Thoracic aorta (tissue), 2 donors: ENCODE measurements at regions not wholly inside any gene's neighbourhood (a gene's known extent, or its start where the extent isn't known, plus 50 kb on each side); places are given as distances from the start of the nearest gene placed in this dataset.

Experiments
- ATAC-seq: fragments of 150-250 bp; one replicate; pipeline ENCODE4 v1.8.0; 2017; ENCODE audit warnings: low read depth; ENCODE audit not compliant: insufficient number of reproducible peaks, low FRiP score
- DNase-seq: peaks from one replicate; pipeline ENCODE4 v3.0.0-alpha.2; 2020; ENCODE audit warnings: low spot score
- H3K27ac ChIP-seq, 2 donors: fragments of 200-600 bp; sonication (generic); 1 replicate in 1 of 2; 2 replicates in 1 of 2; pipeline ENCODE4 v1.5.1; 2016; ENCODE audit warnings: mild to moderate bottlenecking in 2 of 2, moderate library complexity in 2 of 2
- H3K27me3 ChIP-seq: fragments of 200-600 bp; sonication (generic); replicated peaks from 2 replicates; pipeline ENCODE4 v1.6.0; 2016; ENCODE audit warnings: mild to moderate bottlenecking; ENCODE audit not compliant: insufficient read depth
- H3K36me3 ChIP-seq: fragments of 200-600 bp; sonication (generic); one replicate; pipeline ENCODE4 v1.5.1; 2016
- H3K4me1 ChIP-seq, 2 donors: fragments of 200-600 bp; sonication (generic); 1 replicate in 1 of 2; 2 replicates in 1 of 2; pipeline versions ENCODE4 v1.5.1 to v1.6.0; 2016; ENCODE audit warnings: low read depth in 2 of 2, mild to moderate bottlenecking in 1 of 2; ENCODE audit not compliant: control insufficient read depth in 1 of 2
- H3K4me3 ChIP-seq: fragments of 200-600 bp; sonication (generic); 2 replicates; pipeline ENCODE4 v1.5.1; 2016; ENCODE audit warnings: mild to moderate bottlenecking
- H3K9me3 ChIP-seq: fragments of 200-600 bp; sonication (generic); 2 replicates; pipeline ENCODE4 v1.5.1; 2016
- TF ChIP-seq, protein P1 (sequence below): fragments of 200-600 bp; sonication (generic); IDR thresholded peaks from one replicate; pipeline ENCODE4 v1.5.1; 2019; ENCODE audit warnings: antibody characterized with exemption

DNA sequence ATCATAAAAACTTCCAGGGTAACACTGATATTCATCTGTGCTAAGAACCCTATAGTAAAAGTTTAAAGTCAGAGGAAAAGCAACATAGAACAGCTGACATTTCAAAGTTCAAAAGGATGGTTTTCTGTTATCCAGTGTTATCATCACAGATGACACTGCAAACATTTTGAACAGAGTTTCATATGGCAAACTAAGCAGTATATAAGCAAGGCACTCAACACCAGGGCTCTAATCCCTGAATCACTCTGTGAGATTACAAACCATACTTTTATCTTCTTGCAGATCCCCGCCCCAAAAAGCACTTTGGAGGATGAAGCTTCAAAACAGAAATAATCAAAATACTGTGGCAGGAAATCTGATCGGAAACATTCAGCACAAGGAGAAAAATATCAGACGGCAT, 508.2 kb upstream of the KIF2B start:
- DNase-seq (no peak), ATAC-seq (no peak)
- no peak overlapping the region for H3K27ac ChIP-seq
- H3K9me3 ChIP-seq, result no peaks in the 10 kb centered on the region
- no peaks in the 10 kb centered on the region for H3K36me3 ChIP-seq
- H3K27me3 ChIP-seq, result no peaks in the 10 kb centered on the region
- H3K4me3 ChIP-seq, result no peak overlapping the region
- TF ChIP-seq, protein P1, sequence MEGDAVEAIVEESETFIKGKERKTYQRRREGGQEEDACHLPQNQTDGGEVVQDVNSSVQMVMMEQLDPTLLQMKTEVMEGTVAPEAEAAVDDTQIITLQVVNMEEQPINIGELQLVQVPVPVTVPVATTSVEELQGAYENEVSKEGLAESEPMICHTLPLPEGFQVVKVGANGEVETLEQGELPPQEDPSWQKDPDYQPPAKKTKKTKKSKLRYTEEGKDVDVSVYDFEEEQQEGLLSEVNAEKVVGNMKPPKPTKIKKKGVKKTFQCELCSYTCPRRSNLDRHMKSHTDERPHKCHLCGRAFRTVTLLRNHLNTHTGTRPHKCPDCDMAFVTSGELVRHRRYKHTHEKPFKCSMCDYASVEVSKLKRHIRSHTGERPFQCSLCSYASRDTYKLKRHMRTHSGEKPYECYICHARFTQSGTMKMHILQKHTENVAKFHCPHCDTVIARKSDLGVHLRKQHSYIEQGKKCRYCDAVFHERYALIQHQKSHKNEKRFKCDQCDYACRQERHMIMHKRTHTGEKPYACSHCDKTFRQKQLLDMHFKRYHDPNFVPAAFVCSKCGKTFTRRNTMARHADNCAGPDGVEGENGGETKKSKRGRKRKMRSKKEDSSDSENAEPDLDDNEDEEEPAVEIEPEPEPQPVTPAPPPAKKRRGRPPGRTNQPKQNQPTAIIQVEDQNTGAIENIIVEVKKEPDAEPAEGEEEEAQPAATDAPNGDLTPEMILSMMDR, result no peak
- H3K4me1 ChIP-seq, result no peaks in the 10 kb centered on the region

DNA sequence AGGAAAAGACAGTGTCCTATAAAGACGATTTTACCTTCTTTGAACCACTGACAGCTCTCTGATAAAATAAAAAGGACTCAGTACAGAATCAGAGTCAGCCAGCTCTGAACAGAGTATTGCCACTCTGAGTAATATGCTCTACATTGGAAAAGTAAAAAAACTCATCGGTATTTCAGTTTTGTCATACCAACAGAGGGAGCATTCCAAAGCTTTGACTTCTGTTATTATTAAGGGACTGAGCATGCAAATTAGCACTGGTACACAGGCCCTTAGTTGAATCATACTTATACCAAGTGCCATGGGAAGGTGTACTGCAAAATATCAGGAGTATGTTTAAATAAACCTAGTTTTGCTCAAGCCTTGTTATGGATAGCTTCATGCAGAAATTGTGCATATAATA, 509.0 kb upstream of the KIF2B start:
- no peaks in the 10 kb centered on the region for H3K4me1 ChIP-seq
- ATAC-seq, result no peak

DNA sequence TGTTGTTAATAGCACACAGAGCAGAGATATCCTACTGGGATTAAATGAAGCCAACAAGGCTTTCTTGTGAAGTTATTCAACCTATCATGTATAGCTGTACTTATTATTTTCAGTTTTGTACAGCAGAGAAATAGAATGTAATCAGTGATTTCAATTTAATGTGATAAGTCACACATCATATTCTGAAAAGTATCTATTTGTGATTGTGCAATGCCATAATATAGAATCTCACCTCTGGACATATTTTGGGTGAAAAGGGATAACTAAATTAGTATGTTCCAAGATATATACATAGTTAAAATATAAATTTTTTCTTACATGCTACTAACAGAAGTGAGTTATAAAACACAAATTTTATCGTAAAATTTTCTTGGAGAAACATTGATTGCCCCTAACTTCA, 544.3 kb upstream of the KIF2B start:
- no peaks in the 10 kb centered on the region for H3K9me3 ChIP-seq
- H3K27ac ChIP-seq, result no peak overlapping the region
- TF ChIP-seq, protein P1, result no peak
- no peaks in the 10 kb centered on the region for H3K27me3 ChIP-seq
- no peak for ATAC-seq
- no peak overlapping the region for H3K4me3 ChIP-seq
- H3K36me3 ChIP-seq, result no peaks in the 10 kb centered on the region
- no peaks in the 10 kb centered on the region for H3K4me1 ChIP-seq
- no peak for DNase-seq

More for the DNA sequence above, 509.0 kb upstream of the KIF2B start:
- H3K27ac ChIP-seq, result no peak overlapping the region
- H3K9me3 ChIP-seq, result no peaks in the 10 kb centered on the region
- no peak overlapping the region for H3K4me3 ChIP-seq
- H3K36me3 ChIP-seq, result no peaks in the 10 kb centered on the region
- no peak for DNase-seq
- H3K27me3 ChIP-seq, result no peaks in the 10 kb centered on the region
- TF ChIP-seq, protein P1, result no peak

DNA sequence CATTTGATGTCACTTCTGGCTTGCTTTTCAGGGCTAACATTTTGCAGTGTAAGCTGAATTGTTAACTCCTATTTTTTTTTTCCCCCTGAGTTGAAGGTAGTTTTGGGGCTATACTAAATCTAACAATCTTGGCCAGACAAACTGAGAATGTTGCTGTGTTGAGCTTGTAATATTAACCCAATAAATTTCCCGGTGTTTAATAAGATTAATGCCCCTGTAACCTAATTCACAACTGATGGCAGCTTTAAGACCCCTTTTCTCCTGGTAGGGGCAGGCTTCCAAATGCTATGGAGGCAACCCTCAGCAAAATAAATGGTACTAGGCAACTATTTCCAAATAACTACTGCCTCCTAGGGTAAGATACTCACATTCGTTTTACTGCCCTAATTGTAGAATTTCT, 549.6 kb upstream of the KIF2B start:
- Histone ChIP-seq H3K4me1 (peaks cover 0 to 3% of the 10 kb centered on the region in 2 donors), H3K27ac (no peak overlapping the region), H3K27me3 (no peaks in the 10 kb centered on the region), H3K4me3 (no peak overlapping the region), H3K9me3 (no peaks in the 10 kb centered on the region), H3K36me3 (no peaks in the 10 kb centered on the region)
- no peak for DNase-seq
- TF ChIP-seq, protein P1, result no peak
- ATAC-seq, result no peak

DNA sequence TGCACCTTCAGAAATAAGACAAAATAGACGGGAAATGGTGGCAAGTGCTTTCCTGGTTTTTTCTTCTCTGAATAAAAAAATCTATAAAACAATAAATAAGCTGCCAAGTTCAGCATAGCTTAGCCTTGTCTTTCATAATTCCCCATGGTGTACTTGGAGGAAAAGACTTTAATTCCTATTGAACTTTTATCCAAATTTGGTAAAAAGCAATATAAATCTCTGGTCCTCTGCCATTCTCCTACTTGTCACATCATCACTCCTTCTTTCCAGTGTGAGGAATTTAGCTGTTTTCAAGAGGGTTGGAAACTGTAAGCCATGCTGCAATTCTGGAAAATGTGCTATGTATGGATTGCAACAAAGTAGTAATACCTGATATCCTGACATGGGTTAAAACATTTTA, 551.8 kb upstream of the KIF2B start:
- H3K4me1 ChIP-seq, result peaks cover 0 to 3% of the 10 kb centered on the region in 2 donors
- no peaks in the 10 kb centered on the region for H3K9me3 ChIP-seq
- H3K27ac ChIP-seq, result no peak overlapping the region
- no peaks in the 10 kb centered on the region for H3K27me3 ChIP-seq
- TF ChIP-seq, protein P1, result no peak
- no peaks in the 10 kb centered on the region for H3K36me3 ChIP-seq
- H3K4me3 ChIP-seq, result no peak overlapping the region
- no peak for DNase-seq
- ATAC-seq, result no peak
